Nephron (organoid): ENCODE measurements at regions not wholly inside any gene's neighbourhood (a gene's known extent, or its start where the extent isn't known, plus 50 kb on each side); places are given as distances from the start of the nearest gene placed in this dataset.

ENCODE experiments used
- H3K27ac Mint-ChIP-seq, 3 experiments: 2 replicates each; pipeline ENCODE4 v1.8.0; 2020; ENCODE audit warnings: mixed read lengths in 3 of 3, mild to moderate bottlenecking in 2 of 3, moderate library complexity in 1 of 3
- H3K27me3 Mint-ChIP-seq: 2 replicates; pipeline ENCODE4 v1.8.0; 2021; ENCODE audit warnings: low read depth, mild to moderate bottlenecking, moderate library complexity, mixed read lengths
- H3K36me3 Mint-ChIP-seq: 2 replicates; pipeline ENCODE4 v1.8.0; 2020; ENCODE audit warnings: low read depth, mixed read lengths
- H3K4me1 Mint-ChIP-seq: 2 replicates; pipeline ENCODE4 v1.8.0; 2020; ENCODE audit warnings: mixed read lengths
- H3K4me3 Mint-ChIP-seq, 3 experiments: 2 replicates each; pipeline ENCODE4 v1.8.0; 2020; ENCODE audit warnings: mild to moderate bottlenecking in 3 of 3, mixed read lengths in 3 of 3, moderate library complexity in 2 of 3
- H3K9me3 Mint-ChIP-seq: 2 replicates; pipeline ENCODE4 v1.8.0; 2020; ENCODE audit warnings: mixed read lengths
- CTCF ChIP-seq, 3 experiments: fragments of 200-600 bp; sonication (generic); IDR thresholded peaks; one replicate each; pipeline ENCODE4 v1.5.0; 2021; ENCODE audit warnings: antibody characterized with exemption in 3 of 3; ENCODE audit not compliant: unreplicated experiment in 3 of 3

GRCh38 chr11:56906683-56907148 is 82.0 kb upstream of the OR5AK2 start:
- peaks cover 4% of the 10 kb centered on the region for H3K27me3 Mint-ChIP-seq
- H3K36me3 Mint-ChIP-seq: no peaks in the 10 kb centered on the region
- peaks cover 4% of the 10 kb centered on the region for H3K9me3 Mint-ChIP-seq
- no peak overlapping the region for H3K4me3 Mint-ChIP-seq
- no peak for TF ChIP-seq CTCF (IDR thresholded peaks at IDR 0.05; ENCODE audit: unreplicated experiment in 3 of 3)
- no peak overlapping the region for H3K27ac Mint-ChIP-seq
- no peaks in the 10 kb centered on the region for H3K4me1 Mint-ChIP-seq

- no peak overlapping the region for H3K4me3 Mint-ChIP-seq
- no peaks in the 10 kb centered on the region for H3K4me1 Mint-ChIP-seq
- no peak for TF ChIP-seq CTCF (IDR thresholded peaks at IDR 0.05; ENCODE audit: unreplicated experiment in 3 of 3)
- no peaks in the 10 kb centered on the region for H3K36me3 Mint-ChIP-seq
- H3K27ac Mint-ChIP-seq: no peak overlapping the region
- peaks cover 4% of the 10 kb centered on the region for H3K27me3 Mint-ChIP-seq
- no peaks in the 10 kb centered on the region for H3K9me3 Mint-ChIP-seq
These were observed 82.8 kb upstream of the OR5AK2 start for GRCh38 chr11:56905936-56906335.

- H3K4me1 Mint-ChIP-seq: no peaks in the 10 kb centered on the region
- H3K27ac Mint-ChIP-seq: no peak overlapping the region
- peaks cover 4% of the 10 kb centered on the region for H3K27me3 Mint-ChIP-seq
- no peak for TF ChIP-seq CTCF (IDR thresholded peaks at IDR 0.05; ENCODE audit: unreplicated experiment in 3 of 3)
- H3K9me3 Mint-ChIP-seq: no peaks in the 10 kb centered on the region
- H3K4me3 Mint-ChIP-seq: no peak overlapping the region
- no peaks in the 10 kb centered on the region for H3K36me3 Mint-ChIP-seq
These were observed 83.3 kb upstream of the OR5AK2 start for GRCh38 chr11:56905442-56905841.

GRCh38 chr11:56898856-56899255 is 89.9 kb upstream of the OR5AK2 start:
- Mint-ChIP-seq H3K9me3 (no peaks in the 10 kb centered on the region), H3K27ac (no peak overlapping the region), H3K36me3 (no peaks in the 10 kb centered on the region), H3K4me1 (no peaks in the 10 kb centered on the region), H3K27me3 (peaks cover 11% of the 10 kb centered on the region), H3K4me3 (no peak overlapping the region)
- no peak for TF ChIP-seq CTCF (IDR thresholded peaks at IDR 0.05; ENCODE audit: unreplicated experiment in 3 of 3)

GRCh38 chr11:56890584-56891305 is 98.0 kb upstream of the OR5AK2 start:
- H3K4me1 Mint-ChIP-seq: no peaks in the 10 kb centered on the region
- no peak overlapping the region for H3K27ac Mint-ChIP-seq
- H3K4me3 Mint-ChIP-seq: no peak overlapping the region

More at GRCh38 chr11:56890584-56891305, 98.0 kb upstream of the OR5AK2 start:
- Mint-ChIP-seq H3K9me3 (no peaks in the 10 kb centered on the region), H3K36me3 (no peaks in the 10 kb centered on the region), H3K27me3 (peaks cover 10% of the 10 kb centered on the region)
- no peak for TF ChIP-seq CTCF (IDR thresholded peaks at IDR 0.05; ENCODE audit: unreplicated experiment in 3 of 3)
